Esophagus squamous epithelium (tissue), 4 donors: ENCODE measurements at regions not wholly inside any gene's neighbourhood (a gene's known extent, or its start where the extent isn't known, plus 50 kb on each side); places are given as distances from the start of the nearest gene placed in this dataset.

Source experiments
- POLR2A ChIP-seq, 4 donors: fragments of 450-650 bp; IDR thresholded peaks; one replicate each; pipeline ENCODE4 v1.6.1; 2017; ENCODE audit warnings: antibody characterized with exemption in 4 of 4, mild to moderate bottlenecking in 4 of 4, moderate library complexity in 3 of 4
- TF ChIP-seq, protein P1 (sequence below), 6 experiments: fragments of 450-650 bp in 4 of 6; fragments of 200-600 bp in 2 of 6; sonication (generic) in 2 of 6; IDR thresholded peaks; one replicate each; pipeline ENCODE4 v1.5.1; 2016 to 2019; ENCODE audit warnings: antibody characterized with exemption in 6 of 6, mild to moderate bottlenecking in 4 of 6, moderate library complexity in 4 of 6

DNA sequence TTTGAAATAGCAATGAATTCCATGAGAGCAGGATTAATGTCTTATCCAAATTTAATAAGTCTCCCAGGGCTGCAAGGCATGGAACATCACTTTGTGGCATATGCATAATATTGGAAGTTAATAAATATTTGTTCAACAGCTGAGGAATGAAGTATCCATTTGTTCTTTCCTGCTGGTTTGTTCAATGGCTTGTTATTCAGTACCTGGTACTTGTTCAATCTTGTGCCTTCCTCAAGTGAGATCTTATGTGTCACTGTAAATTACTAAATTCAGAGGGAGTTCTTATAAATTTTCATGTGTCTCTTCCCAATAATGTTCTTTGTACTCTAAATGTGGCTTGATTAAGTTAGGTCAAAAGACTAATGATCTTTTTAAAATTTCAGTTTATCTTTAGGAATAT, 1105.5 kb upstream of the SPRY2 start:
- TF ChIP-seq, protein P1, sequence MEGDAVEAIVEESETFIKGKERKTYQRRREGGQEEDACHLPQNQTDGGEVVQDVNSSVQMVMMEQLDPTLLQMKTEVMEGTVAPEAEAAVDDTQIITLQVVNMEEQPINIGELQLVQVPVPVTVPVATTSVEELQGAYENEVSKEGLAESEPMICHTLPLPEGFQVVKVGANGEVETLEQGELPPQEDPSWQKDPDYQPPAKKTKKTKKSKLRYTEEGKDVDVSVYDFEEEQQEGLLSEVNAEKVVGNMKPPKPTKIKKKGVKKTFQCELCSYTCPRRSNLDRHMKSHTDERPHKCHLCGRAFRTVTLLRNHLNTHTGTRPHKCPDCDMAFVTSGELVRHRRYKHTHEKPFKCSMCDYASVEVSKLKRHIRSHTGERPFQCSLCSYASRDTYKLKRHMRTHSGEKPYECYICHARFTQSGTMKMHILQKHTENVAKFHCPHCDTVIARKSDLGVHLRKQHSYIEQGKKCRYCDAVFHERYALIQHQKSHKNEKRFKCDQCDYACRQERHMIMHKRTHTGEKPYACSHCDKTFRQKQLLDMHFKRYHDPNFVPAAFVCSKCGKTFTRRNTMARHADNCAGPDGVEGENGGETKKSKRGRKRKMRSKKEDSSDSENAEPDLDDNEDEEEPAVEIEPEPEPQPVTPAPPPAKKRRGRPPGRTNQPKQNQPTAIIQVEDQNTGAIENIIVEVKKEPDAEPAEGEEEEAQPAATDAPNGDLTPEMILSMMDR (IDR thresholded peaks at IDR 0.05): no peak
- TF ChIP-seq POLR2A (IDR thresholded peaks at IDR 0.05): no peak
